ENCODE measurements at regions not wholly inside any gene's neighbourhood (a gene's known extent, or its start where the extent isn't known, plus 50 kb on each side); places are given as distances from the start of the nearest gene placed in this dataset.
A peak's percentile ranks its signal among the peaks of the same experiment; 100 is the strongest.

- H3K4me1 ChIP-seq (ENCODE audit: control insufficient read depth, insufficient read depth, low read length) = no peaks in the 10 kb centered on the region
- H3K36me3 ChIP-seq (ENCODE audit: control insufficient read depth in 2 of 2, insufficient read depth in 1 of 2, low read length in 2 of 2) = no peaks in the 10 kb centered on the region
- no peaks in the 10 kb centered on the region for H3K9me3 ChIP-seq (ENCODE audit: control insufficient read depth, insufficient read depth, low read depth, low read length)
- ChIA-PET POLR2A (no interaction called here), CTCF (no interaction called here)
- H3K4me3 ChIP-seq (ENCODE audit: low read depth, low read length) = no peak overlapping the region
- H3K27ac ChIP-seq (ENCODE audit: extremely low read depth, low read depth, low read length) = no peak overlapping the region
- TF ChIP-seq RBAK (tag by site-specific recombination; IDR thresholded peaks at IDR 0.05) = no peak
- TF ChIP-seq ZBTB7A (tag by site-specific recombination; IDR thresholded peaks at IDR 0.05; ENCODE audit: low read depth) = no peak
- TF ChIP-seq SETDB1 (IDR thresholded peaks at IDR 0.05; ENCODE audit: insufficient read length, low read length) = peak; percentile 87
Observed at GRCh38 chr2:18674309-18674708, 84.9 kb upstream of the NT5C1B start.

GRCh38 chr2:18671363-18671762 lies 82.0 kb upstream of the NT5C1B start:
- Histone ChIP-seq H3K9me3 (ENCODE audit: control insufficient read depth, insufficient read depth, low read depth, low read length) (no peaks in the 10 kb centered on the region), H3K27ac (ENCODE audit: extremely low read depth, low read depth, low read length) (no peak overlapping the region), H3K4me1 (ENCODE audit: control insufficient read depth, insufficient read depth, low read length) (no peaks in the 10 kb centered on the region), H3K36me3 (ENCODE audit: control insufficient read depth in 2 of 2, insufficient read depth in 1 of 2, low read length in 2 of 2) (no peaks in the 10 kb centered on the region), H3K4me3 (ENCODE audit: low read depth, low read length) (no peak overlapping the region)
- ChIA-PET POLR2A (no interaction called here), CTCF (no interaction called here)
- no peak for TF ChIP-seq REPIN1 (tag by site-specific recombination; IDR thresholded peaks at IDR 0.05; ENCODE audit: low read depth)
- no peak for TF ChIP-seq ZNF704 (tag by site-specific recombination; IDR thresholded peaks at IDR 0.05)
- TF ChIP-seq ZSCAN5A (tag by site-specific recombination; IDR thresholded peaks at IDR 0.05) = no peak
- TF ChIP-seq ZNF518A (tag by site-specific recombination; conservative IDR thresholded peaks at IDR 0.05; ENCODE audit: low read depth) = no peak
- TF ChIP-seq ZNF248 (tag by site-specific recombination; IDR thresholded peaks at IDR 0.05) = no peak
- TF ChIP-seq ZNF19 (tag by site-specific recombination; IDR thresholded peaks at IDR 0.05; ENCODE audit: low read depth) = no peak
- TF ChIP-seq PATZ1 (tag by site-specific recombination; IDR thresholded peaks at IDR 0.05) = no peak
- TF ChIP-seq ZFP69B (tag by site-specific recombination; IDR thresholded peaks at IDR 0.05) = no peak
- no peak for TF ChIP-seq ZNF354C (tag by site-specific recombination; IDR thresholded peaks at IDR 0.05; ENCODE audit: borderline replicate concordance, low read depth)
- TF ChIP-seq ZNF747 (tag by site-specific recombination; IDR thresholded peaks at IDR 0.05) = no peak
- TF ChIP-seq TRIM28 (IDR thresholded peaks at IDR 0.05; ENCODE audit: borderline replicate concordance, low read length) = no peak
- no peak for TF ChIP-seq ZNF133 (tag by site-specific recombination; IDR thresholded peaks at IDR 0.05)

Data from HEK293 (cell line).